K562 (cell line): ENCODE measurements at regions not wholly inside any gene's neighbourhood (a gene's known extent, or its start where the extent isn't known, plus 50 kb on each side); places are given as distances from the start of the nearest gene placed in this dataset.

Source experiments
- ATAC-seq: fragments of 200-7000 bp; cut with Tn5 transposase; 3 replicates; pipeline ENCODE4 v1.9.1; 2020; ENCODE audit warnings: moderate library complexity
- BruUV-seq: library from RNA; stranded (reverse); fragments of 400-500 nt; replicated peaks from 2 replicates; lab custom pipeline; 2021; lab: Mats Ljungman, UMichigan
- CTCF ChIA-PET: fragments of 300-600 bp; formaldehyde crosslinking; extraction: SDS; loops from one replicate; lab custom pipeline; 2021; ENCODE audit warnings: low intra/inter-chr PET ratio; lab: Yijun Ruan, JAX
- POLR2A ChIA-PET: fragments of 300-600, 350-650 bp; sonication (Branson Sonifier 250); formaldehyde crosslinking; extraction: SDS; loops from one replicate; lab custom pipeline; 2021; ENCODE audit warnings: antibody characterized with exemption, inconsistent platforms; lab: Yijun Ruan, JAX
- DNase-seq, 4 experiments: peaks; one replicate each; pipeline versions ENCODE4 v3.0.0 to v3.0.0-alpha.2; 2011 to 2018; ENCODE audit warnings: low spot score in 3 of 4, mixed read lengths in 3 of 4; ENCODE audit errors: extremely low read depth in 1 of 4
- FAIRE-seq: peaks from 2 replicates; lab custom pipeline; 2011; peaks lifted over from hg19 to GRCh38; lab: Jason Lieb, UNC
- H2AFZ ChIP-seq: 2 replicates; pipeline ENCODE4 v1.6.0; 2011; ENCODE audit warnings: low read depth, low read length, control low read depth, inconsistent platforms
- H3K27ac ChIP-seq: fragments of 200-600 bp; 3 replicates; pipeline ENCODE4 v1.8.0; 2011; ENCODE audit warnings: low read depth, mild to moderate bottlenecking, control low read depth, inconsistent platforms, low read length, moderate library complexity, mixed read lengths; ENCODE audit errors: extremely low read depth
- H3K27me3 ChIP-seq, 2 experiments: fragments of 300-600 bp in 1 of 2; 2 replicates in 1 of 2; 3 replicates in 1 of 2; pipeline versions ENCODE4 v1.6.0 to v1.8.0; 2011; ENCODE audit warnings: inconsistent platforms in 2 of 2, low read length in 2 of 2, mild to moderate bottlenecking in 1 of 2, mixed read lengths in 1 of 2, moderate library complexity in 1 of 2; ENCODE audit not compliant: control insufficient read depth in 2 of 2, insufficient read depth in 2 of 2
- H3K36me3 ChIP-seq: fragments of 300-600 bp; 3 replicates; pipeline ENCODE4 v1.8.0; 2011; ENCODE audit warnings: mild to moderate bottlenecking, low read length, inconsistent platforms; ENCODE audit not compliant: control insufficient read depth, insufficient read depth
- H3K4me1 ChIP-seq, 2 experiments: fragments of 200-600 bp in 1 of 2; replicated peaks in 1 of 2; 2 replicates in 1 of 2; 3 replicates in 1 of 2; pipeline versions ENCODE4 v1.5.1 to v1.8.0; 2011; ENCODE audit warnings: inconsistent platforms in 2 of 2, low read length in 2 of 2, mild to moderate bottlenecking in 1 of 2, mixed read lengths in 1 of 2, moderate library complexity in 1 of 2; ENCODE audit not compliant: control insufficient read depth in 2 of 2, insufficient read depth in 2 of 2
- H3K4me2 ChIP-seq: 2 replicates; pipeline ENCODE4 v1.6.1; 2011; ENCODE audit warnings: low read length, control low read depth, inconsistent platforms, mixed read lengths; ENCODE audit not compliant: insufficient read depth
- H3K4me3 ChIP-seq: fragments of 200-600 bp; sonication (generic), shearing (Covaris generic); 2 replicates; pipeline ENCODE4 v1.5.1; 2016; ENCODE audit warnings: control low read depth, inconsistent platforms
- H3K79me2 ChIP-seq: fragments of 200-600 bp; 3 replicates; pipeline ENCODE4 v1.8.0; 2011; ENCODE audit warnings: low read length, inconsistent platforms; ENCODE audit not compliant: control insufficient read depth, insufficient read depth
- H3K9ac ChIP-seq, 2 experiments: 2 replicates each; pipeline versions ENCODE4 v1.6.0 to v1.6.1; 2011; ENCODE audit warnings: low read depth in 2 of 2, low read length in 2 of 2, control low read depth in 1 of 2, inconsistent platforms in 1 of 2, mild to moderate bottlenecking in 1 of 2, mixed read lengths in 1 of 2; ENCODE audit not compliant: insufficient read depth in 1 of 2
- H3K9me1 ChIP-seq: one replicate; pipeline ENCODE4 v1.6.0; 2011; ENCODE audit warnings: inconsistent platforms, mild to moderate bottlenecking, low read length, moderate library complexity; ENCODE audit not compliant: control insufficient read depth, insufficient read depth
- H3K9me3 ChIP-seq: replicated peaks from 2 replicates; pipeline ENCODE4 v1.5.1; 2011; ENCODE audit warnings: low read depth, low read length, inconsistent platforms; ENCODE audit not compliant: control insufficient read depth, insufficient read depth
- H4K20me1 ChIP-seq: replicated peaks from 2 replicates; pipeline ENCODE4 v1.6.1; 2011; ENCODE audit warnings: low read length, inconsistent platforms, mixed read lengths; ENCODE audit not compliant: control insufficient read depth, insufficient read depth
- CBX2 ChIP-seq: fragments of 200-600 bp; sonication (generic); IDR thresholded peaks from one replicate; pipeline ENCODE4 v1.6.1; 2012; ENCODE audit warnings: mild to moderate bottlenecking, low read length, inconsistent platforms; ENCODE audit not compliant: insufficient read depth, poor library complexity, severe bottlenecking
- FOXM1 ChIP-seq, 2 experiments: fragments of 450-650 bp in 1 of 2; sonication (generic) in 1 of 2; formaldehyde crosslinking in 1 of 2; IDR thresholded peaks; 2 replicates each; pipeline versions ENCODE4 v1.6.1 to v1.9.0; 2017 to 2022; ENCODE audit warnings: low read depth in 2 of 2, mild to moderate bottlenecking in 2 of 2, missing genetic modification reagents in 1 of 2, moderate library complexity in 1 of 2
- GATA2 ChIP-seq: sonication (generic); formaldehyde crosslinking; IDR thresholded peaks from 2 replicates; pipeline ENCODE4 v1.4.0; 2020; ENCODE audit warnings: mild to moderate bottlenecking, missing genetic modification reagents
- HDAC2 ChIP-seq: fragments of 450-650 bp; IDR thresholded peaks from 2 replicates; pipeline ENCODE4 v1.6.1; 2016; ENCODE audit warnings: mild to moderate bottlenecking
- KHSRP ChIP-seq: fragments of 450-650 bp; IDR thresholded peaks from 2 replicates; pipeline ENCODE4 v1.6.1; 2017
- NFYB ChIP-seq: IDR thresholded peaks from 2 replicates; pipeline ENCODE4 v1.6.1; 2011; ENCODE audit warnings: mild to moderate bottlenecking, moderate library complexity; ENCODE audit not compliant: insufficient read length; ENCODE audit errors: extremely low read depth
- PURB ChIP-seq: sonication (generic); formaldehyde crosslinking; IDR thresholded peaks from 2 replicates; pipeline ENCODE4 v1.9.0; 2021; ENCODE audit warnings: low read depth, mild to moderate bottlenecking, missing genetic modification reagents
- ZBTB17 ChIP-seq: fragments of 450-650 bp; formaldehyde crosslinking; IDR thresholded peaks from 2 replicates; pipeline ENCODE4 v1.4.0; 2020; ENCODE audit warnings: mild to moderate bottlenecking
- ZNF586 ChIP-seq: fragments of 450-650 bp; formaldehyde crosslinking; conservative IDR thresholded peaks from 2 replicates; pipeline ENCODE4 v1.4.0; 2020; ENCODE audit warnings: mild to moderate bottlenecking, moderate library complexity
- in situ Hi-C: fragments of 300-500 bp; cut with MboI; formaldehyde crosslinking; loops from 4 replicates; pipeline ENCODE4 v1.15.0; 2018; ENCODE audit warnings: inconsistent platforms, mixed read lengths
- intact Hi-C: fragments of 100-400 bp; cut with micrococcal nuclease; formaldehyde crosslinking; loops from 2 replicates; pipeline ENCODE4 v1.14.2; 2022
- TF ChIP-seq, protein P1 (sequence below): fragments of 450-650 bp; IDR thresholded peaks from one replicate; pipeline ENCODE4 v1.6.1; 2018; ENCODE audit warnings: mild to moderate bottlenecking, moderate library complexity; ENCODE audit not compliant: partially characterized antibody
- TF ChIP-seq, protein P2 (sequence below): sonication (generic); formaldehyde crosslinking; IDR thresholded peaks from 2 replicates; pipeline ENCODE4 v1.8.0; 2022; ENCODE audit warnings: mild to moderate bottlenecking, missing genetic modification reagents
- TF ChIP-seq, protein P3 (sequence below): fragments of 450-650 bp; formaldehyde crosslinking; IDR thresholded peaks from 2 replicates; pipeline ENCODE4 v1.4.0; 2022; ENCODE audit warnings: missing genetic modification characterization
- TF ChIP-seq, protein P4 (sequence below): fragments of 250-450 bp; sonication (Bioruptor Pico); IDR thresholded peaks from 2 replicates; pipeline ENCODE4 v1.4.0; 2020; ENCODE audit warnings: mild to moderate bottlenecking, moderate library complexity, borderline replicate concordance
- TF ChIP-seq, protein P5 (sequence below): sonication (generic); formaldehyde crosslinking; IDR thresholded peaks from 2 replicates; pipeline ENCODE4 v1.8.1; 2023; ENCODE audit warnings: mild to moderate bottlenecking, missing genetic modification reagents

DNA sequence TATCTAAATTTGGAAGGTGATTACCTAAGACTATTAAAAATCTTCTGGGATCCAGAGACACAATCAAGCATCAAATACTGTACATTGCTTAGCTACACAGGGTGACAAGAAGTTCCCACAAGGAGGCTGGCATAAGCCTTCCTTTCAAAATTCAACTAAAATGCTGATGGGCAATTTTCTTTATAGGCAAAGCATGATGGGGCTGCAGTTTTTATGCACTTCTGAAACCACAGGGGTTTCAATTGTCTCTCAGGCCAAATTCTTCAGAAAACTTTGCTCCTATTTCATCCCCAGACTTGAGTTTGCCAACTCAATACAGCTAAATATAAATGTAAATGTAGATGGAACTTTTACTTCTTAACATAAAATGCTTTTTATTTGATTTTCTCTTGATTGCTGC is 241.6 kb downstream of the ZPLD1 start:
- ATAC-seq: no peak
- no peak overlapping the region for H2AFZ ChIP-seq
- no peaks in the 10 kb centered on the region for H4K20me1 ChIP-seq
- no peak overlapping the region for H3K4me2 ChIP-seq
- no peaks in the 10 kb centered on the region for H3K9me3 ChIP-seq
- no peak for FAIRE-seq
- DNase-seq: no peak
- no peaks in the 10 kb centered on the region for H3K36me3 ChIP-seq
- ChIA-PET POLR2A (no interaction called here), CTCF (no interaction called here)
- intact Hi-C loops: no loop called here
- H3K27me3 ChIP-seq: no peaks in the 10 kb centered on the region
- no peaks in the 10 kb centered on the region for H3K79me2 ChIP-seq
- BruUV-seq: no TSS peak
- no peaks in the 10 kb centered on the region for H3K9me1 ChIP-seq
- H3K4me1 ChIP-seq: no peaks in the 10 kb centered on the region
- H3K4me3 ChIP-seq: no peak overlapping the region
- H3K27ac ChIP-seq: no peak overlapping the region
- H3K9ac ChIP-seq: no peak overlapping the region
- in situ Hi-C loops: no loop called here
- TF ChIP-seq KHSRP: no peak
- TF ChIP-seq, protein P1, sequence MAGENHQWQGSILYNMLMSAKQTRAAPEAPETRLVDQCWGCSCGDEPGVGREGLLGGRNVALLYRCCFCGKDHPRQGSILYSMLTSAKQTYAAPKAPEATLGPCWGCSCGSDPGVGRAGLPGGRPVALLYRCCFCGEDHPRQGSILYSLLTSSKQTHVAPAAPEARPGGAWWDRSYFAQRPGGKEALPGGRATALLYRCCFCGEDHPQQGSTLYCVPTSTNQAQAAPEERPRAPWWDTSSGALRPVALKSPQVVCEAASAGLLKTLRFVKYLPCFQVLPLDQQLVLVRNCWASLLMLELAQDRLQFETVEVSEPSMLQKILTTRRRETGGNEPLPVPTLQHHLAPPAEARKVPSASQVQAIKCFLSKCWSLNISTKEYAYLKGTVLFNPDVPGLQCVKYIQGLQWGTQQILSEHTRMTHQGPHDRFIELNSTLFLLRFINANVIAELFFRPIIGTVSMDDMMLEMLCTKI: no peak
- TF ChIP-seq ZBTB17 (CRISPR knock-in tag): no peak
- no peak for TF ChIP-seq FOXM1 (IDR thresholded peaks at IDR 0.05; ENCODE audit: low read depth)
- no peak for TF ChIP-seq FOXM1 (CRISPR knock-in tag; IDR thresholded peaks at IDR 0.05; ENCODE audit: low read depth)
- TF ChIP-seq, protein P2, sequence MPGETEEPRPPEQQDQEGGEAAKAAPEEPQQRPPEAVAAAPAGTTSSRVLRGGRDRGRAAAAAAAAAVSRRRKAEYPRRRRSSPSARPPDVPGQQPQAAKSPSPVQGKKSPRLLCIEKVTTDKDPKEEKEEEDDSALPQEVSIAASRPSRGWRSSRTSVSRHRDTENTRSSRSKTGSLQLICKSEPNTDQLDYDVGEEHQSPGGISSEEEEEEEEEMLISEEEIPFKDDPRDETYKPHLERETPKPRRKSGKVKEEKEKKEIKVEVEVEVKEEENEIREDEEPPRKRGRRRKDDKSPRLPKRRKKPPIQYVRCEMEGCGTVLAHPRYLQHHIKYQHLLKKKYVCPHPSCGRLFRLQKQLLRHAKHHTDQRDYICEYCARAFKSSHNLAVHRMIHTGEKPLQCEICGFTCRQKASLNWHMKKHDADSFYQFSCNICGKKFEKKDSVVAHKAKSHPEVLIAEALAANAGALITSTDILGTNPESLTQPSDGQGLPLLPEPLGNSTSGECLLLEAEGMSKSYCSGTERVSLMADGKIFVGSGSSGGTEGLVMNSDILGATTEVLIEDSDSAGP (CRISPR knock-in tag): no peak
- TF ChIP-seq ZNF586 (CRISPR knock-in tag): no peak
- no peak for TF ChIP-seq HDAC2
- TF ChIP-seq CBX2: no peak
- TF ChIP-seq, protein P3, sequence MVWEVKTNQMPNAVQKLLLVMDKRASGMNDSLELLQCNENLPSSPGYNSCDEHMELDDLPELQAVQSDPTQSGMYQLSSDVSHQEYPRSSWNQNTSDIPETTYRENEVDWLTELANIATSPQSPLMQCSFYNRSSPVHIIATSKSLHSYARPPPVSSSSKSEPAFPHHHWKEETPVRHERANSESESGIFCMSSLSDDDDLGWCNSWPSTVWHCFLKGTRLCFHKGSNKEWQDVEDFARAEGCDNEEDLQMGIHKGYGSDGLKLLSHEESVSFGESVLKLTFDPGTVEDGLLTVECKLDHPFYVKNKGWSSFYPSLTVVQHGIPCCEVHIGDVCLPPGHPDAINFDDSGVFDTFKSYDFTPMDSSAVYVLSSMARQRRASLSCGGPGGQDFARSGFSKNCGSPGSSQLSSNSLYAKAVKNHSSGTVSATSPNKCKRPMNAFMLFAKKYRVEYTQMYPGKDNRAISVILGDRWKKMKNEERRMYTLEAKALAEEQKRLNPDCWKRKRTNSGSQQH: no peak
- TF ChIP-seq GATA2 (CRISPR knock-in tag): no peak
- no peak for TF ChIP-seq NFYB
- TF ChIP-seq PURB: no peak
- TF ChIP-seq, protein P4, sequence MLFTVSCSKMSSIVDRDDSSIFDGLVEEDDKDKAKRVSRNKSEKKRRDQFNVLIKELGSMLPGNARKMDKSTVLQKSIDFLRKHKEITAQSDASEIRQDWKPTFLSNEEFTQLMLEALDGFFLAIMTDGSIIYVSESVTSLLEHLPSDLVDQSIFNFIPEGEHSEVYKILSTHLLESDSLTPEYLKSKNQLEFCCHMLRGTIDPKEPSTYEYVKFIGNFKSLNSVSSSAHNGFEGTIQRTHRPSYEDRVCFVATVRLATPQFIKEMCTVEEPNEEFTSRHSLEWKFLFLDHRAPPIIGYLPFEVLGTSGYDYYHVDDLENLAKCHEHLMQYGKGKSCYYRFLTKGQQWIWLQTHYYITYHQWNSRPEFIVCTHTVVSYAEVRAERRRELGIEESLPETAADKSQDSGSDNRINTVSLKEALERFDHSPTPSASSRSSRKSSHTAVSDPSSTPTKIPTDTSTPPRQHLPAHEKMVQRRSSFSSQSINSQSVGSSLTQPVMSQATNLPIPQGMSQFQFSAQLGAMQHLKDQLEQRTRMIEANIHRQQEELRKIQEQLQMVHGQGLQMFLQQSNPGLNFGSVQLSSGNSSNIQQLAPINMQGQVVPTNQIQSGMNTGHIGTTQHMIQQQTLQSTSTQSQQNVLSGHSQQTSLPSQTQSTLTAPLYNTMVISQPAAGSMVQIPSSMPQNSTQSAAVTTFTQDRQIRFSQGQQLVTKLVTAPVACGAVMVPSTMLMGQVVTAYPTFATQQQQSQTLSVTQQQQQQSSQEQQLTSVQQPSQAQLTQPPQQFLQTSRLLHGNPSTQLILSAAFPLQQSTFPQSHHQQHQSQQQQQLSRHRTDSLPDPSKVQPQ: no peak
- TF ChIP-seq, protein P5, sequence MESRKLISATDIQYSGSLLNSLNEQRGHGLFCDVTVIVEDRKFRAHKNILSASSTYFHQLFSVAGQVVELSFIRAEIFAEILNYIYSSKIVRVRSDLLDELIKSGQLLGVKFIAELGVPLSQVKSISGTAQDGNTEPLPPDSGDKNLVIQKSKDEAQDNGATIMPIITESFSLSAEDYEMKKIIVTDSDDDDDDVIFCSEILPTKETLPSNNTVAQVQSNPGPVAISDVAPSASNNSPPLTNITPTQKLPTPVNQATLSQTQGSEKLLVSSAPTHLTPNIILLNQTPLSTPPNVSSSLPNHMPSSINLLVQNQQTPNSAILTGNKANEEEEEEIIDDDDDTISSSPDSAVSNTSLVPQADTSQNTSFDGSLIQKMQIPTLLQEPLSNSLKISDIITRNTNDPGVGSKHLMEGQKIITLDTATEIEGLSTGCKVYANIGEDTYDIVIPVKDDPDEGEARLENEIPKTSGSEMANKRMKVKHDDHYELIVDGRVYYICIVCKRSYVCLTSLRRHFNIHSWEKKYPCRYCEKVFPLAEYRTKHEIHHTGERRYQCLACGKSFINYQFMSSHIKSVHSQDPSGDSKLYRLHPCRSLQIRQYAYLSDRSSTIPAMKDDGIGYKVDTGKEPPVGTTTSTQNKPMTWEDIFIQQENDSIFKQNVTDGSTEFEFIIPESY (CRISPR knock-in tag): no peak
